ENCODE measurements at regions not wholly inside any gene's neighbourhood (a gene's known extent, or its start where the extent isn't known, plus 50 kb on each side); places are given as distances from the start of the nearest gene placed in this dataset.

DNA sequence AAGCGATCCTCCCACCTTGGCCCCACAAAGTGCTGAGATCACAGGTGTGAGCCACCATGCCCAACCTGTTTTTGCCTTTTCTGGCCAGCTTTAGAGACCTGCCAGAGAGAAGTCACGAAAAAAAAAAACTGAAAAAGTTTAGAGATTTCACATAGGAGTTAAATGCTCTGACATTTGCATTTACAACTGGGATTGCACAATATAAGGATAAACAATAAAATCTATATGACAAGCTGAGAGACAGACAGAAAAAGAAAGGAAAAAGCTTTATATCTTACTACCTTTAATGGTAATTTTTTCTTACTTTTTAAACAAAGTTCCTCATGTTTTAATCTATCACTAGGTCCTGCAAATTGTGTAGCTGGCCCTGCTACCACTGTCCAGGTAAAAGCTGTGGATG is 466.5 kb downstream of the TXNL1 start:
- H3K27ac Mint-ChIP-seq, result no peak overlapping the region
- no peak for ATAC-seq
- peaks cover 4% of the 10 kb centered on the region for H3K9me3 Mint-ChIP-seq
- H3K4me3 Mint-ChIP-seq, result no peak overlapping the region
- no peak for DNase-seq (ENCODE audit: low spot score)
- H3K27me3 Mint-ChIP-seq, result no peaks in the 10 kb centered on the region
- H3K4me1 Mint-ChIP-seq (ENCODE audit: low read depth in 2 of 2), result no peaks in the 10 kb centered on the region
- no peaks in the 10 kb centered on the region for H3K36me3 Mint-ChIP-seq

GRCh38 chr18:56168049-56168781 is 470.2 kb downstream of the TXNL1 start:
- H3K4me1 Mint-ChIP-seq (ENCODE audit: low read depth in 2 of 2), result no peaks in the 10 kb centered on the region
- no peak for DNase-seq (ENCODE audit: low spot score)
- peaks cover 3% of the 10 kb centered on the region for H3K9me3 Mint-ChIP-seq
- no peak for ATAC-seq
- no peak overlapping the region for H3K27ac Mint-ChIP-seq
- H3K27me3 Mint-ChIP-seq, result no peaks in the 10 kb centered on the region
- no peaks in the 10 kb centered on the region for H3K36me3 Mint-ChIP-seq
- H3K4me3 Mint-ChIP-seq, result no peak overlapping the region

- Mint-ChIP-seq H3K27me3 (no peaks in the 10 kb centered on the region), H3K36me3 (no peaks in the 10 kb centered on the region), H3K4me1 (ENCODE audit: low read depth in 2 of 2) (no peaks in the 10 kb centered on the region), H3K27ac (no peak overlapping the region), H3K4me3 (no peak overlapping the region), H3K9me3 (no peaks in the 10 kb centered on the region)
- DNase-seq (ENCODE audit: low spot score) (no peak), ATAC-seq (no peak)
Measured at GRCh38 chr18:56167366-56167765, 471.0 kb downstream of the TXNL1 start.

DNA sequence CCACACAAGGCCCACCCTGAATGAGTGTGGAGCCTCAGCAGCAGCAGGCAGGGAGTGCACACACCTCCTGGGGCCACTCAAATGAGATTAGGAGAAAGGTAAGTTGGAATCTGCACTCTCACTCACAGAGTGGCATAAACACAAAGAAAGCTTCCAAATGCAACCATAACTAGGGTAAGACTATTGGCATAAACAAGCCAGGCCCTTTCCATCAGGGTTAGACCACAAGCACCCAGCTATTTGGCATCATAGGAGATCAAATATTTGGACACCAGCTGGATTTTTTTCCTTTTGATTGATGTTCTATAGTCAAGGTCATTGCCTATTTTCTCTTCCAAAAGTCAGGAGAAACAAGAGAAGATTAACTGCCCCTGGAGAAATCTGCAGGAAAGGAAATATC is 471.5 kb downstream of the TXNL1 start:
- Mint-ChIP-seq H3K36me3 (no peaks in the 10 kb centered on the region), H3K4me1 (ENCODE audit: low read depth in 2 of 2) (no peaks in the 10 kb centered on the region), H3K4me3 (no peak overlapping the region), H3K27ac (no peak overlapping the region), H3K9me3 (no peaks in the 10 kb centered on the region), H3K27me3 (no peaks in the 10 kb centered on the region)
- DNase-seq (ENCODE audit: low spot score) (no peak), ATAC-seq (no peak)

DNA sequence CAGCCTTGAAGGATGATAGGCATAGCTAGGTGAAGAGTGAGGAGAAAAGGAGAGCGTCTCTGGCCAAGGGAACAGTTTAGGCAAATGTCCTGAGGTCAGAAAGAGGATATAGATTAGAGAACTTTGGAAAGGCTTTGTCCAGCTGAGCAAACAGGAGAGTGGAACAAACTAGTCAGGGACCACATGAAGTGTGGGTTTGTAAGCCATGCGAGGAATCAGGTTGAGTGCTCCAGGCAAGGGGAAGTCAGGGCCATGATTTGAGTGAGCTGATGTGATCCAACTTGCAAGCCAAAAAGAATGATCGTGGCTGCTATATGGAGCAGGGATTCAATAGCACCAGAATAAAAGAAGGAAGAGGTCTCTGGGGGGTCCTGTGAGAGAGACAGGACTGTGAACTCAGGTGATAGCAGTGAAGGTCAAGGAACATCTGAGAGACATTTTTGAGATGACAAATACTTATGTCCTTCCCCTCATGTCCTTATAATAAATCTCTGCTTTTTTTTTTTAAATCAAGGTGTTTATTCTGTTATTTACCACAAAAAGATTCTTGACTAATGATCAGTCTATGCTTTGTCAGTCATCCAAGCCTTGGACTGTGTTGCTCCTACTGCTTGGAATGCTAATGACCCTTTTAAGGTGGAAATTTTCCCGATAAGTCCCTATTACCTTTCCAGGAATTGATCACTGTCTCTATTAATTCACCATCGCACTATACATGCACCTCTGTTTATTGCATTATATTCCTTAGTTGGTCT is 472.6 kb downstream of the TXNL1 start:
- H3K27me3 Mint-ChIP-seq, result no peaks in the 10 kb centered on the region
- no peak for DNase-seq (ENCODE audit: low spot score)
- H3K36me3 Mint-ChIP-seq, result no peaks in the 10 kb centered on the region
- no peaks in the 10 kb centered on the region for H3K9me3 Mint-ChIP-seq
- no peak overlapping the region for H3K27ac Mint-ChIP-seq
- H3K4me3 Mint-ChIP-seq, result no peak overlapping the region
- H3K4me1 Mint-ChIP-seq (ENCODE audit: low read depth in 2 of 2), result no peaks in the 10 kb centered on the region
- no peak for ATAC-seq

- no peak for ATAC-seq
- no peaks in the 10 kb centered on the region for H3K36me3 Mint-ChIP-seq
Measured at GRCh38 chr18:56162311-56163265, 475.8 kb downstream of the TXNL1 start.

GRCh38 chr18:56161566-56162260 is 476.7 kb downstream of the TXNL1 start:
- no peak for DNase-seq (ENCODE audit: low spot score)
- Mint-ChIP-seq H3K4me1 (ENCODE audit: low read depth in 2 of 2) (no peaks in the 10 kb centered on the region), H3K36me3 (no peaks in the 10 kb centered on the region), H3K4me3 (no peak overlapping the region), H3K27ac (no peak overlapping the region), H3K27me3 (no peaks in the 10 kb centered on the region), H3K9me3 (peaks cover 3% of the 10 kb centered on the region)
- no peak for ATAC-seq

More at GRCh38 chr18:56162311-56163265, 475.8 kb downstream of the TXNL1 start:
- H3K4me1 Mint-ChIP-seq (ENCODE audit: low read depth in 2 of 2), result no peaks in the 10 kb centered on the region
- H3K27ac Mint-ChIP-seq, result no peak overlapping the region
- DNase-seq (ENCODE audit: low spot score), result no peak
- H3K4me3 Mint-ChIP-seq, result no peak overlapping the region
- H3K27me3 Mint-ChIP-seq, result no peaks in the 10 kb centered on the region
- H3K9me3 Mint-ChIP-seq, result peaks cover 3% of the 10 kb centered on the region

- Mint-ChIP-seq H3K36me3 (no peaks in the 10 kb centered on the region), H3K4me1 (ENCODE audit: low read depth in 2 of 2) (no peaks in the 10 kb centered on the region), H3K27me3 (peaks cover 0 to 2% of the 10 kb centered on the region in 2 donors), H3K4me3 (no peak overlapping the region), H3K9me3 (peaks cover 11% of the 10 kb centered on the region), H3K27ac (no peak overlapping the region)
- ATAC-seq (no peak), DNase-seq (ENCODE audit: low spot score) (no peak)
Measured at GRCh38 chr18:56158676-56159075, 479.7 kb downstream of the TXNL1 start.

GRCh38 chr18:56157541-56157940 is 480.9 kb downstream of the TXNL1 start:
- Mint-ChIP-seq H3K27ac (no peak overlapping the region), H3K36me3 (no peaks in the 10 kb centered on the region), H3K4me1 (ENCODE audit: low read depth in 2 of 2) (no peaks in the 10 kb centered on the region), H3K4me3 (no peak overlapping the region), H3K9me3 (peaks cover 16% of the 10 kb centered on the region), H3K27me3 (peaks cover 0 to 2% of the 10 kb centered on the region in 2 donors)
- no peak for ATAC-seq
- DNase-seq (ENCODE audit: low spot score), result no peak

DNA sequence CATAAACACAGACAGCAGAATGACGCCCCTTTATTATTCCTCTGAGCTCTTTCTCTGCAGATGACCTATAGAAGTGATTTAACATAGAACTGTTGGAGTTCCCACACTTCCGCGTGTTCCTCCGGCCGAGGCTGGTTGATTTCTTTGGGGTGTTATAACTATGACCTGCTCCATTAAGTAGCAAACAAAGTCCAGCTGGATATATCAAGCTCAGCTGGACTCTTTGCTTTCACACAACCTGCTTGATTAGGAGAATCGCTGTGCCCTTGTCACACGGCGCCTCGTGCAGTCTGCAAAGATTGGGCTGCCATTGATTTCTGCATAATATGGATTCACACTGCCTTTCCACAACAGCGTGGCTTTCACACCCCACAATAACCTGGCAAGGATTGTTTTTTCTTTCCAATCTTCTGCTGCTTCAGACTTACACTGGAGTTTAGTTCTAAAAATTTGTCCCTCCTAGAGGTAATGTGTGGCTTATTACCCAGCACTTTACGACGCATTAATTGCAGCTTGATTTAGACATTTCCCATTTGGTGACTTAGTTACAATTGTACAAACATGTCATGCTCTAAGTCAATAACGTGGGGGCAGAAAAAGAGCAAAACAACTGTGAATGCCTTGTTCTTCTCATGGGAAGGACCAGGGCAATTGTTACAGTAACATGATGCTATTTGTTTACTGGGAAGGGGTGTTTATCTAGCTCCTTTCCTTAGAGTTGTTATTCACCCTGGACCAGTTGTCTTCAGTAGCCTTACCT is 485.7 kb downstream of the TXNL1 start:
- DNase-seq (ENCODE audit: low spot score) (no peak), ATAC-seq (no peak)
- Mint-ChIP-seq H3K27ac (no peak overlapping the region), H3K4me3 (no peak overlapping the region), H3K4me1 (ENCODE audit: low read depth in 2 of 2) (no peaks in the 10 kb centered on the region), H3K36me3 (no peaks in the 10 kb centered on the region), H3K9me3 (peaks cover 13% of the 10 kb centered on the region), H3K27me3 (peaks cover 0 to 2% of the 10 kb centered on the region in 2 donors)

- Mint-ChIP-seq H3K27ac (no peak overlapping the region), H3K9me3 (peaks cover 6% of the 10 kb centered on the region), H3K4me3 (no peak overlapping the region), H3K27me3 (no peaks in the 10 kb centered on the region), H3K36me3 (no peaks in the 10 kb centered on the region), H3K4me1 (ENCODE audit: low read depth in 2 of 2) (no peaks in the 10 kb centered on the region)
- no peak for ATAC-seq
- DNase-seq (ENCODE audit: low spot score), result no peak
Measured at GRCh38 chr18:56148373-56148772, 490.0 kb downstream of the TXNL1 start.

GRCh38 chr18:56146565-56146964 is 491.8 kb downstream of the TXNL1 start:
- Mint-ChIP-seq H3K9me3 (peaks cover 2% of the 10 kb centered on the region), H3K4me3 (no peak overlapping the region), H3K36me3 (no peaks in the 10 kb centered on the region), H3K4me1 (ENCODE audit: low read depth in 2 of 2) (no peaks in the 10 kb centered on the region), H3K27me3 (no peaks in the 10 kb centered on the region), H3K27ac (no peak overlapping the region)
- ATAC-seq (no peak), DNase-seq (ENCODE audit: low spot score) (no peak)

DNA sequence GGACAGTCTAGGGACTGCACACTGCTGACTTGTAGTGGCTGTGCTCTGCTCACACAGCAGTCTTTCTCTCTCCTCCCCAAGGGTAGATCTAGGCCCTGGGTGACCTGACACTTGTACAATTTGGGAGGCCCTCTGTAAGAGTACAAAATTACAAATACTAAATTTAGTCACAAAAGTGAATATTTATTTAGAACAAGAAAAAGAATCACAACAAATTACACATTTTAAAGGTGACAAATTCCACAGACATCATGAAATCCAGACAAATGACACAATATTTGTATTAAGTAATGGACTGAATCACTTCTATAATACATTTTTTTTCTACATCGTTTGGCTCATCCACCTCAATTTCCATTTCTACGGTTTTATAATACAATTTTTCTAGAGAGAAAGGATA is 496.4 kb downstream of the TXNL1 start:
- Mint-ChIP-seq H3K4me1 (ENCODE audit: low read depth in 2 of 2) (no peaks in the 10 kb centered on the region), H3K27ac (no peak overlapping the region), H3K36me3 (no peaks in the 10 kb centered on the region), H3K9me3 (peaks cover 2% of the 10 kb centered on the region), H3K4me3 (no peak overlapping the region), H3K27me3 (no peaks in the 10 kb centered on the region)
- DNase-seq (ENCODE audit: low spot score) (no peak), ATAC-seq (no peak)
